ENCODE measurements at regions not wholly inside any gene's neighbourhood (a gene's known extent, or its start where the extent isn't known, plus 50 kb on each side); places are given as distances from the start of the nearest gene placed in this dataset.
"Not testable (repeated sequence)": the region's sequence is repeated elsewhere in the genome, so short reads cannot be mapped to it uniquely, and the experiment has no call there.

DNA sequence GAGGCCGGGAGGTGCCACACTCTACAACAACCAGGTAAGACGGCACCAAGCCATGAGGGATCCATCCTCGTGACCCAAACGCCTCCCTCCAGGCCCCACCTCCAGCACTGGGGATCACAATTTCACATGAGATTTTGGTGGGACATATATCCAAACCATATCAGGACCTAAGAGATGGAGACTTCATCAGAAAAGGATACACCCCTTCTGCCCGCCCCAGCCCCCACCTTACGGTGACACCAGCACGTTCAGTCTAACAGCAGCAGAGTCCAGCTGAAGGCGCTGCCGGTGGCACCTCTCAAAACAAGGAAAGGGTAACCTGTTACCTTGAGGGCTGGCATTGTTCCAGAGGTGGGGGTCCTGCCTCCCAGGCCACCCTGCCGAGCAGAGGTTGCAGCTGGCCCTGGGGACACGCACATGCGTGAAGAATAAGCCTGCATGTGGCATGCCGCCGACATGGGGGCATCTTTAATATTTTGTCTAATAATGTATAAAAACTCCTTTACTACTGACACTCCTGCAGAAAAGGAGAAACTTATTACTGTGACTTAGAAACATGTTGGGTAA lies 154.4 kb downstream of the GALR1 start:
- H3K4me1 Mint-ChIP-seq = no peaks in the 10 kb centered on the region
- no peak for ATAC-seq

DNA sequence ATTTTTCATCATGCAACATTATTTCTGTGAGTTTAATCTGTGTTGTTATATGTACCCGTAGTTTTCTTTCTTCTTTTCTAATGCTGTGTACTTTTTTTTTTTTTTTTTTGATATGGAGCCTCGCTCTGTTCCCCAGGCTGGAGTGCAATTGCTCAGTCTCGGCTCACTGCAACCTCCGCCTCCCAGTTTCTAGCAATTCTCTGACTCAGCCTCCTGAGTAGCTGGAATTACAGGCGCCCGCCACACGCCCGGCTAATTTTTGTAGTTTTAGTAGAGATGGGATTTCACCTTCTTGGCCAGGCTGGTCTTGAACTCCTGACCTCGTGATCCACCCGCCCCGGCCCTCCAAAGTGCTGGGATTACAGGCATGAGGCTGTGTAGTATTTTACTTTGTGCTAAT lies 155.4 kb downstream of the GALR1 start:
- Histone ChIP-seq H3K9me3 (ENCODE audit: control insufficient read depth in 2 of 3, low read length in 3 of 3) (no peaks in the 10 kb centered on the region), H3K27me3 (ENCODE audit: control insufficient read depth in 2 of 2, insufficient read depth in 2 of 2, low read length in 2 of 2) (no peaks in the 10 kb centered on the region), H3K4me1 (ENCODE audit: control insufficient read depth in 2 of 2, insufficient read depth in 2 of 2, low read length in 2 of 2) (no peaks in the 10 kb centered on the region), H3K36me3 (ENCODE audit: control insufficient read depth in 2 of 3, insufficient read depth in 3 of 3, low read length in 3 of 3) (no peaks in the 10 kb centered on the region), H3K4me3 (ENCODE audit: low read length) (no peak overlapping the region), H3K27ac (ENCODE audit: low read depth, low read length) (no peak overlapping the region)
- intact Hi-C loops (cut with micrococcal nuclease) = no loop called here
- CTCF ChIA-PET = no interaction called here
- Mint-ChIP-seq H3K4me1 (no peaks in the 10 kb centered on the region), H3K27me3 (peaks cover 0 to 7% (median 0%) of the 10 kb centered on the region in 5 donors), H3K9me3 (no peaks in the 10 kb centered on the region), H3K4me3 (no peak overlapping the region), H3K36me3 (no peaks in the 10 kb centered on the region), H3K27ac (no peak overlapping the region)
- POLR2A ChIA-PET = no interaction called here
- DNase-seq (no peak), ATAC-seq (no peak)

More for the DNA sequence above, 154.4 kb downstream of the GALR1 start:
- H3K27me3 ChIP-seq (ENCODE audit: control insufficient read depth in 2 of 2, insufficient read depth in 2 of 2, low read length in 2 of 2) = no peaks in the 10 kb centered on the region
- H3K9me3 ChIP-seq (ENCODE audit: control insufficient read depth in 2 of 3, low read length in 3 of 3) = no peaks in the 10 kb centered on the region
- H3K36me3 ChIP-seq (ENCODE audit: control insufficient read depth in 2 of 3, insufficient read depth in 3 of 3, low read length in 3 of 3) = no peaks in the 10 kb centered on the region
- no peaks in the 10 kb centered on the region for H3K4me1 ChIP-seq (ENCODE audit: control insufficient read depth in 2 of 2, insufficient read depth in 2 of 2, low read length in 2 of 2)
- peaks cover 0 to under 1% (median 0%) of the 10 kb centered on the region in 5 donors for H3K27me3 Mint-ChIP-seq
- no peak overlapping the region for H3K4me3 ChIP-seq (ENCODE audit: low read length)
- POLR2A ChIA-PET = no interaction called here
- H3K27ac ChIP-seq (ENCODE audit: low read depth, low read length) = no peak overlapping the region
- CTCF ChIA-PET = no interaction called here
- no peaks in the 10 kb centered on the region for H3K9me3 Mint-ChIP-seq
- no peak overlapping the region for H3K27ac Mint-ChIP-seq
- H3K36me3 Mint-ChIP-seq = no peaks in the 10 kb centered on the region
- intact Hi-C loops (cut with micrococcal nuclease) = no loop called here
- DNase-seq = no peak
- no peak overlapping the region for H3K4me3 Mint-ChIP-seq

DNA sequence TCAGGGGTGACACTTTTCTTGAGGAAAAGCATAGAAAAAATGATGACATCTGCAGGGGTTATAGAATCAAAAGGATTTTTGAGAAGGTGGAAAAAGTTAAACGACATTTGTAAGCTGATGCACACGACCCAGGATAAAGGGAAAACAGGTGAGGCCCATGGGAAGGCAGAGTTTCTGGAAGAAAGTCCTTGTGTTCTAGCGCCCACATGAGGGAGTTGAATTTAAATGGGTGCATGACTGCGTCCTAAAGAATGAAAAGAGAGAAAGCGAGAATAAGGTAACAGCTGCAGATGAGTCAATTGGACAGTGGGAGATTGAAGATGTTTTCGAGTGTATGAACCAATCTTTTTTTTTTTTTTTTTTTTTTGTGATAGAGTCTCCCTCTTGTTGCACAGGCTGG lies 158.1 kb downstream of the GALR1 start:
- no peaks in the 10 kb centered on the region for H3K27me3 ChIP-seq (ENCODE audit: control insufficient read depth in 2 of 2, insufficient read depth in 2 of 2, low read length in 2 of 2)
- no peaks in the 10 kb centered on the region for H3K4me1 ChIP-seq (ENCODE audit: control insufficient read depth in 2 of 2, insufficient read depth in 2 of 2, low read length in 2 of 2)
- no peaks in the 10 kb centered on the region for H3K9me3 ChIP-seq (ENCODE audit: control insufficient read depth in 2 of 3, low read length in 3 of 3)
- no peaks in the 10 kb centered on the region for H3K4me1 Mint-ChIP-seq
- no peak overlapping the region for H3K4me3 ChIP-seq (ENCODE audit: low read length)
- H3K27ac Mint-ChIP-seq = no peak overlapping the region
- ATAC-seq = no peak
- H3K27me3 Mint-ChIP-seq = peaks cover 0 to 7% (median 0%) of the 10 kb centered on the region in 5 donors
- no peaks in the 10 kb centered on the region for H3K36me3 ChIP-seq (ENCODE audit: control insufficient read depth in 2 of 3, insufficient read depth in 3 of 3, low read length in 3 of 3)
- no peak overlapping the region for H3K27ac ChIP-seq (ENCODE audit: low read depth, low read length)
- no peak overlapping the region for H3K4me3 Mint-ChIP-seq
- no peaks in the 10 kb centered on the region for H3K36me3 Mint-ChIP-seq
- POLR2A ChIA-PET = no interaction called here
- intact Hi-C loops (cut with micrococcal nuclease) = no loop called here
- CTCF ChIA-PET = no interaction called here
- H3K9me3 Mint-ChIP-seq = no peaks in the 10 kb centered on the region
- no peak for DNase-seq

DNA sequence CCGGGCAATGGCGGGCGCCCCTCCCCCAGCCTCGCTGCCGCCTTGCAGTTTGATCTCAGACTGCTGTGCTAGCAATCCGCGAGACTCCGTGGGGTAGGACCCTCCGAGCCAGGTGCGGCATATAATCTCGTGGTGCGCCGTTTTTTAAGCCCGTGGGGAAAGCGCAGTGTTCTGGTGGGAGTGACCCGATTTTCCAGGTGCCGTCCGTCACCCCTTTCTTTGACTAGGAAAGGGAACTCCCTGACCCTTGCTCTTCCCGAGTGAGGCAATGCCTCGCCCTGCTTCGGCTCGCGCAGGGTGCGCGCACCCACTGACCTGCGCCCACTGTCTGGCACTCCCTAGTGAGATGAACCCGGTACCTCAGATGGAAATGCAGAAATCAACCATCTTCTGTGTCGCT lies 171.9 kb downstream of the GALR1 start:
- intact Hi-C loops (cut with micrococcal nuclease); DNase-seq; H3K9me3 ChIP-seq (ENCODE audit: control insufficient read depth in 2 of 3, low read length in 3 of 3); H3K36me3 Mint-ChIP-seq; H3K4me3 Mint-ChIP-seq; POLR2A ChIA-PET; H3K4me1 Mint-ChIP-seq; ATAC-seq; H3K27ac Mint-ChIP-seq; CTCF ChIA-PET; H3K9me3 Mint-ChIP-seq; H3K36me3 ChIP-seq (ENCODE audit: control insufficient read depth in 2 of 3, insufficient read depth in 3 of 3, low read length in 3 of 3); H3K27ac ChIP-seq (ENCODE audit: low read depth, low read length); H3K4me3 ChIP-seq (ENCODE audit: low read length); H3K27me3 ChIP-seq (ENCODE audit: control insufficient read depth in 2 of 2, insufficient read depth in 2 of 2, low read length in 2 of 2); H3K4me1 ChIP-seq (ENCODE audit: control insufficient read depth in 2 of 2, insufficient read depth in 2 of 2, low read length in 2 of 2): not testable (repeated sequence)
- H3K27me3 Mint-ChIP-seq = peaks cover 0 to 10% (median 9%) of the 10 kb centered on the region in 5 donors

DNA sequence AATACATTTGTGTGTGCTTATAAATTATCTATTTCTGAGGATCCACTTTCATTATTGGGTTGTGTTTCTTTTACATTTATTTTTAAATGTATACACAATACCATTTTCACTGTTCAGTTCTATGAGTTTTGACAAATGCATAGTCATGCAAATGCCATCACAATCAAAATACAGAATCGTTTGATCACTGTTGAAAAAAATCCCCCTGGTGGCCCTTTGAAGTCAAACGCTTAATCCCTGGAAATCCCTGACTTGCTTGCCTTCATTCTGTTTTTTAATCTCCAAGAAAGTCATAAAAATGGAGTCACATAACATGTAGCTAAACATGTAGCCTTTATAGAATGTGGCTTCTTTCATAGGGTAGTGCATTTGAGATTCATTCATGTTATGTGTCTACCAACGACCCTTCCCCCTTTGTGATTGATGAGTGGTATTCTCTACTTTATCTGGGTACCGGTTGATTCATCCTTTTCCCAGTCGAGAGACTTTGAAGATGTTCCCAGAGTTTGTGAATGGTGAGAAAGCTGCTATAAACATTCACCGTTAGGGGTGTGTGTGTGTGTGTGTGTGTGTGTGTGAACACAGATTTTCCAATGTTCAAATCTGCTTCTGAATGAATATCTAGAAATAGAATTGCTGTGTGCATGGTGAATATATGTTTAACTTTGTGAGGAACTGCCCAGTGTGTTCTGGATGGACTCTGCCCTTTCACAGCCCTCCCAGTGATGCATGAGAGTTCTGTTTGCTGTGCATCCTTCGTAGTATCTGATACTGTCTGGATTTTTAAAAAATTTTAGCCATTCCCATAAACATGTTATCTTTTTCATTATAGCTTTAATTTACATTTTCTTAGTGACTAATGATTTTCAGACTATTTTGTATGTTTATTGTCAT lies 173.6 kb downstream of the GALR1 start:
- ChIA-PET POLR2A (no interaction called here), CTCF (no interaction called here)
- intact Hi-C loops (cut with micrococcal nuclease) = no loop called here
- Mint-ChIP-seq H3K36me3 (no peaks in the 10 kb centered on the region), H3K27me3 (peaks cover 3 to 18% (median 10%) of the 10 kb centered on the region in 5 donors), H3K27ac (peak overlapping the region in 1 of 9 donors; percentile 10), H3K9me3 (peaks cover 0 to 6% (median 2%) of the 10 kb centered on the region in 11 donors), H3K4me3 (no peak overlapping the region), H3K4me1 (no peaks in the 10 kb centered on the region)
- Histone ChIP-seq H3K4me3 (ENCODE audit: low read length) (no peak overlapping the region), H3K4me1 (ENCODE audit: control insufficient read depth in 2 of 2, insufficient read depth in 2 of 2, low read length in 2 of 2) (no peaks in the 10 kb centered on the region), H3K9me3 (ENCODE audit: control insufficient read depth in 2 of 3, low read length in 3 of 3) (no peaks in the 10 kb centered on the region), H3K27ac (ENCODE audit: low read depth, low read length) (no peak overlapping the region), H3K27me3 (ENCODE audit: control insufficient read depth in 2 of 2, insufficient read depth in 2 of 2, low read length in 2 of 2) (no peaks in the 10 kb centered on the region), H3K36me3 (ENCODE audit: control insufficient read depth in 2 of 3, insufficient read depth in 3 of 3, low read length in 3 of 3) (no peaks in the 10 kb centered on the region)
- ATAC-seq (no peak), DNase-seq (no peak)

DNA sequence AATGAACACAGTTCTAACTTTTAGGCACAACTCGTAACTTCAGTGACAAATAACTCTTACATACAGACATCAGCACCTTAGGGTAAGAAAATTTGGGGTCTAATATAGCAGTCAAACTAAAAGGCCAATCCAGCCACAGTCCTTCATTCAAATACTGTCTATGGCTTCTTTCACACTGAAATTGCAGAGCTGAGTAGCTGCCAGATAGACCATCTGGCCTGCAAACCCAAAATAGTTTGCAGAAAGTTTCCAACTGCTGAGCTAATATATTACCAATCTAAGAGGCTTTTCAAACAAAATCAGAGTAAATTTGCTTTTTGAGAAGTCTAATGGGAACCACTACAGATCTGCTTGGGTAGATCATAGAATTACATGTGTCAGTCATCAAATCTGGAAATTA lies 183.4 kb downstream of the GALR1 start:
- Histone ChIP-seq H3K27me3 (ENCODE audit: control insufficient read depth in 2 of 2, insufficient read depth in 2 of 2, low read length in 2 of 2) (no peaks in the 10 kb centered on the region), H3K36me3 (ENCODE audit: control insufficient read depth in 2 of 3, insufficient read depth in 3 of 3, low read length in 3 of 3) (no peaks in the 10 kb centered on the region), H3K27ac (ENCODE audit: low read depth, low read length) (no peak overlapping the region), H3K9me3 (ENCODE audit: control insufficient read depth in 2 of 3, low read length in 3 of 3) (no peaks in the 10 kb centered on the region), H3K4me1 (ENCODE audit: control insufficient read depth in 2 of 2, insufficient read depth in 2 of 2, low read length in 2 of 2) (no peaks in the 10 kb centered on the region), H3K4me3 (ENCODE audit: low read length) (no peak overlapping the region)
- H3K9me3 Mint-ChIP-seq = no peaks in the 10 kb centered on the region
- intact Hi-C loops (cut with micrococcal nuclease) = no loop called here
- ATAC-seq = no peak
- peaks cover 15 to 33% (median 28%) of the 10 kb centered on the region in 5 donors for H3K27me3 Mint-ChIP-seq
- no peak for DNase-seq
- H3K36me3 Mint-ChIP-seq = no peaks in the 10 kb centered on the region
- H3K4me3 Mint-ChIP-seq = no peak overlapping the region
- H3K4me1 Mint-ChIP-seq = no peaks in the 10 kb centered on the region
- ChIA-PET CTCF (no interaction called here), POLR2A (no interaction called here)
- no peak overlapping the region for H3K27ac Mint-ChIP-seq

DNA sequence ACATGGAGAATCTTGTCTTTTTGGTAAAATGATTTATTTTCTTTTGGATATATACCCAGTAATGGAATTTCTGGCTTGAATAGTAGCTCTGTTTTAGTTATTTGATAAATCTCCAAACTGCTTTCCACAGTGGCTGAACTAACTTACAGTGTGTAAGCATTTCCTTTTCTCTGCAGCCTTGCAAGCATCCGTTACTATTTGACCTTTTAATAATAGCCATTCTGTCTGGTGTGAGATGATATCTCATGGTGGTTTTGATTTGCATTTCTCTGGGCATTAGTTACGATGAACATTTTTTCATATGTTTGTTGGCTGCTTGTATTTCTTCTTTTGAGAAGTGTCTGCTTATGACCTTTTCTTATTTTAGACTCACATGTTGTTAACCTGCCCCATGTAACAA lies 190.2 kb downstream of the GALR1 start:
- DNase-seq (no peak), ATAC-seq (no peak)
- no peak overlapping the region for H3K27ac ChIP-seq (ENCODE audit: low read depth, low read length)
- no peaks in the 10 kb centered on the region for H3K36me3 ChIP-seq (ENCODE audit: control insufficient read depth in 2 of 3, insufficient read depth in 3 of 3, low read length in 3 of 3)
- no peak overlapping the region for H3K4me3 ChIP-seq (ENCODE audit: low read length)
- ChIA-PET POLR2A (no interaction called here), CTCF (no interaction called here)
- no peaks in the 10 kb centered on the region for H3K27me3 ChIP-seq (ENCODE audit: control insufficient read depth in 2 of 2, insufficient read depth in 2 of 2, low read length in 2 of 2)
- Mint-ChIP-seq H3K4me1 (no peaks in the 10 kb centered on the region), H3K27me3 (peaks cover 0 to 26% (median 24%) of the 10 kb centered on the region in 5 donors), H3K36me3 (peaks cover 0 to 7% (median 0%) of the 10 kb centered on the region in 5 donors), H3K4me3 (no peak overlapping the region), H3K27ac (no peak overlapping the region), H3K9me3 (peaks cover 0 to 5% (median 0%) of the 10 kb centered on the region in 11 donors)
- no peaks in the 10 kb centered on the region for H3K4me1 ChIP-seq (ENCODE audit: control insufficient read depth in 2 of 2, insufficient read depth in 2 of 2, low read length in 2 of 2)
- intact Hi-C loops (cut with micrococcal nuclease) = no loop called here
- no peaks in the 10 kb centered on the region for H3K9me3 ChIP-seq (ENCODE audit: control insufficient read depth in 2 of 3, low read length in 3 of 3)
